ENCODE measurements at regions not wholly inside any gene's neighbourhood (a gene's known extent, or its start where the extent isn't known, plus 50 kb on each side); places are given as distances from the start of the nearest gene placed in this dataset.

- TF ChIP-seq CTCF (conservative IDR thresholded peaks at IDR 0.05; ENCODE audit: low read length) (no peak), EZH2phosphoT487 (IDR thresholded peaks at IDR 0.05; ENCODE audit: borderline replicate concordance) (no peak)
These were observed 274.8 kb upstream of the TAC1 start for GRCh38 chr7:97457054-97457453.
